ENCODE measurements at regions not wholly inside any gene's neighbourhood (a gene's known extent, or its start where the extent isn't known, plus 50 kb on each side); places are given as distances from the start of the nearest gene placed in this dataset.

DNA sequence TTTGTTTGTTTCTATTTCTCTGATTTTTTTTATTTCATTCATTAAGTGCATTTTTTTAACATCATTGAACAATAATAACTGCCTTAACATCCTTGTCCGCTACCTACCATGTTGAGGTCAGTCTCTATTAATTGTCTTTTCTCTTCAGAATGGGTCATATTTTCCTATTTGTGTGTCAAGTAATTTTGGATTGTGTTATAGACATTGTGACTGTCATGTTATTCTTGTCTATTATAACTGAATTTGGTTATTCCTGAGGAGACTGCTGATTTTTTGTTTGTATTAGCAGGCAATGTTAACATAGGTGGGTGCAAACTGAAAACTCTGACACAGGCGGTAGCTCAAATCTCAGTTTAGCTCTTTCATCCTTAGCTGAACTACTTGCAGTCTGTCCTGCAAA is 169.9 kb downstream of the DICER1 start:
- TF ChIP-seq POLR2A (IDR thresholded peaks at IDR 0.05): no peak
- TF ChIP-seq, protein P1, sequence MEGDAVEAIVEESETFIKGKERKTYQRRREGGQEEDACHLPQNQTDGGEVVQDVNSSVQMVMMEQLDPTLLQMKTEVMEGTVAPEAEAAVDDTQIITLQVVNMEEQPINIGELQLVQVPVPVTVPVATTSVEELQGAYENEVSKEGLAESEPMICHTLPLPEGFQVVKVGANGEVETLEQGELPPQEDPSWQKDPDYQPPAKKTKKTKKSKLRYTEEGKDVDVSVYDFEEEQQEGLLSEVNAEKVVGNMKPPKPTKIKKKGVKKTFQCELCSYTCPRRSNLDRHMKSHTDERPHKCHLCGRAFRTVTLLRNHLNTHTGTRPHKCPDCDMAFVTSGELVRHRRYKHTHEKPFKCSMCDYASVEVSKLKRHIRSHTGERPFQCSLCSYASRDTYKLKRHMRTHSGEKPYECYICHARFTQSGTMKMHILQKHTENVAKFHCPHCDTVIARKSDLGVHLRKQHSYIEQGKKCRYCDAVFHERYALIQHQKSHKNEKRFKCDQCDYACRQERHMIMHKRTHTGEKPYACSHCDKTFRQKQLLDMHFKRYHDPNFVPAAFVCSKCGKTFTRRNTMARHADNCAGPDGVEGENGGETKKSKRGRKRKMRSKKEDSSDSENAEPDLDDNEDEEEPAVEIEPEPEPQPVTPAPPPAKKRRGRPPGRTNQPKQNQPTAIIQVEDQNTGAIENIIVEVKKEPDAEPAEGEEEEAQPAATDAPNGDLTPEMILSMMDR (IDR thresholded peaks at IDR 0.05): no peak
